ENCODE measurements at regions not wholly inside any gene's neighbourhood (a gene's known extent, or its start where the extent isn't known, plus 50 kb on each side); places are given as distances from the start of the nearest gene placed in this dataset.

DNA sequence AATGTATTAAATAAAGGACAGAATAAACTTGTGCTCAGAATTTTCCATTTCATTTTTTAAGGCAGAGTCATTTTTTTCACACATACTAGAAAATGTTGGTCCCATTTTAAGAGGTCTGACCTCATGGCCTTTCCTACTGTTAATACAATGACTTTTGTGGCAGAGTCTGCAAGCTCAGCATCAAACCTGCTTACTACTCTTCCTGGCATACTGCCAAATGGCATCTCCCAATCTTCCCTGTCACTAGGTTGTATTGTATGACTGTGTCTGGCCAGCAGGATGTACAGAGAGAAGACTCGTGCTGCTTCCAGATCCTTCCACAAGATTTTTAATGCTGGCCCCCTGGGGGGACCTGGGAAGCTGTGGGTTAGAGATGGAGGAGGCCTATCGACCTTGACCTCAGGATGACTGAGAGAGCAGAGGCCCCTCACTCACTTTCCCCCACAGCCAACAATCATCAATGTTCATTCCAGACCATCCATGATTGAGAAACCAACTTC, 64.7 kb downstream of the BARX1 start:
- TF ChIP-seq, protein P1, sequence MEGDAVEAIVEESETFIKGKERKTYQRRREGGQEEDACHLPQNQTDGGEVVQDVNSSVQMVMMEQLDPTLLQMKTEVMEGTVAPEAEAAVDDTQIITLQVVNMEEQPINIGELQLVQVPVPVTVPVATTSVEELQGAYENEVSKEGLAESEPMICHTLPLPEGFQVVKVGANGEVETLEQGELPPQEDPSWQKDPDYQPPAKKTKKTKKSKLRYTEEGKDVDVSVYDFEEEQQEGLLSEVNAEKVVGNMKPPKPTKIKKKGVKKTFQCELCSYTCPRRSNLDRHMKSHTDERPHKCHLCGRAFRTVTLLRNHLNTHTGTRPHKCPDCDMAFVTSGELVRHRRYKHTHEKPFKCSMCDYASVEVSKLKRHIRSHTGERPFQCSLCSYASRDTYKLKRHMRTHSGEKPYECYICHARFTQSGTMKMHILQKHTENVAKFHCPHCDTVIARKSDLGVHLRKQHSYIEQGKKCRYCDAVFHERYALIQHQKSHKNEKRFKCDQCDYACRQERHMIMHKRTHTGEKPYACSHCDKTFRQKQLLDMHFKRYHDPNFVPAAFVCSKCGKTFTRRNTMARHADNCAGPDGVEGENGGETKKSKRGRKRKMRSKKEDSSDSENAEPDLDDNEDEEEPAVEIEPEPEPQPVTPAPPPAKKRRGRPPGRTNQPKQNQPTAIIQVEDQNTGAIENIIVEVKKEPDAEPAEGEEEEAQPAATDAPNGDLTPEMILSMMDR (conservative IDR thresholded peaks at IDR 0.05 in 1 of 2, IDR thresholded peaks at IDR 0.05 in 1 of 2; ENCODE audit: extremely low read depth in 1 of 2, insufficient read depth in 1 of 2, low read depth in 1 of 2, low read length in 2 of 2): no peak
- TF ChIP-seq EZH2 (IDR thresholded peaks at IDR 0.05; ENCODE audit: borderline replicate concordance, low read length): no peak
